Endothelial cell of umbilical vein (primary cell): ENCODE measurements at regions not wholly inside any gene's neighbourhood (a gene's known extent, or its start where the extent isn't known, plus 50 kb on each side); places are given as distances from the start of the nearest gene placed in this dataset.

Experiments used
- BruUV-seq: library from RNA; stranded (reverse); fragments of 400-500 nt; replicated peaks from 2 replicates; lab custom pipeline; 2021; lab: Mats Ljungman, UMichigan
- CTCF ChIA-PET: fragments of 300-600, 350-600 bp; sonication (Branson Sonifier 250); formaldehyde crosslinking; loops from one replicate; lab custom pipeline; 2021; ENCODE audit warnings: antibody characterized with exemption, inconsistent platforms; lab: Charles Lee
- POLR2A ChIA-PET: fragments of 300-600, 350-600 bp; sonication (Branson Sonifier 250); formaldehyde crosslinking; loops from one replicate; lab custom pipeline; 2021; ENCODE audit warnings: antibody characterized with exemption, inconsistent platforms; lab: Charles Lee
- DNase-seq: peaks from one replicate; pipeline ENCODE4 v3.0.0-alpha.2; 2011; ENCODE audit warnings: low read depth, low spot score
- FAIRE-seq: peaks from 2 replicates; lab custom pipeline; 2011; peaks lifted over from hg19 to GRCh38; lab: Jason Lieb, UNC
- H2AFZ ChIP-seq: 2 replicates; pipeline ENCODE4 v1.6.0; 2012; ENCODE audit warnings: low read depth, low read length, control low read depth, inconsistent platforms
- H3K27ac ChIP-seq: 2 replicates; pipeline ENCODE4 v1.5.1; 2011; ENCODE audit warnings: low read depth, mild to moderate bottlenecking, control low read depth, low read length, moderate library complexity; ENCODE audit not compliant: insufficient read depth
- H3K27me3 ChIP-seq, 2 experiments: 2 replicates each; pipeline versions ENCODE4 v1.6.0 to v1.6.1; 2011; ENCODE audit warnings: low read length in 2 of 2, mixed read lengths in 1 of 2; ENCODE audit not compliant: control insufficient read depth in 2 of 2, insufficient read depth in 2 of 2
- H3K36me3 ChIP-seq, 2 experiments: 2 replicates in 1 of 2; 3 replicates in 1 of 2; pipeline ENCODE4 v1.5.1; 2011; ENCODE audit warnings: low read length in 2 of 2, mild to moderate bottlenecking in 1 of 2, moderate library complexity in 1 of 2; ENCODE audit not compliant: control insufficient read depth in 2 of 2, insufficient read depth in 2 of 2; ENCODE audit errors: extremely low read depth in 1 of 2
- H3K4me1 ChIP-seq: 3 replicates; pipeline ENCODE4 v1.5.1; 2011; ENCODE audit warnings: mild to moderate bottlenecking, low read length; ENCODE audit not compliant: control insufficient read depth, insufficient read depth; ENCODE audit errors: extremely low read depth
- H3K4me2 ChIP-seq: 2 replicates; pipeline ENCODE4 v1.6.1; 2011; ENCODE audit warnings: low read length, control low read depth, mixed read lengths; ENCODE audit not compliant: insufficient read depth
- H3K4me3 ChIP-seq, 3 experiments: fragments of 200-600 bp in 1 of 3; sonication (generic), shearing (Covaris generic) in 1 of 3; replicated peaks in 1 of 3; 2 replicates each; pipeline ENCODE4 v1.5.1; 2011 to 2016; ENCODE audit warnings: control low read depth in 3 of 3, low read length in 3 of 3, mild to moderate bottlenecking in 2 of 3, inconsistent platforms in 1 of 3, low read depth in 1 of 3, moderate library complexity in 1 of 3; ENCODE audit not compliant: insufficient read depth in 1 of 3
- H3K79me2 ChIP-seq: 2 replicates; pipeline ENCODE4 v1.6.0; 2012; ENCODE audit warnings: low read length, inconsistent platforms; ENCODE audit not compliant: control insufficient read depth, insufficient read depth
- H3K9ac ChIP-seq: replicated peaks from 2 replicates; pipeline ENCODE3; 2011; ENCODE audit warnings: low read length, control low read depth; ENCODE audit not compliant: insufficient read depth; ENCODE audit errors: extremely low read depth
- H3K9me1 ChIP-seq: replicated peaks from 3 replicates; pipeline ENCODE4 v1.6.0; 2011; ENCODE audit warnings: mild to moderate bottlenecking, low read length; ENCODE audit not compliant: control insufficient read depth, insufficient read depth; ENCODE audit errors: extremely low read depth
- H3K9me3 ChIP-seq: replicated peaks from 2 replicates; pipeline ENCODE4 v1.5.1; 2012; ENCODE audit warnings: low read length, inconsistent platforms; ENCODE audit not compliant: control insufficient read depth, insufficient read depth
- H4K20me1 ChIP-seq: replicated peaks from 2 replicates; pipeline ENCODE3; 2011; ENCODE audit warnings: mild to moderate bottlenecking, low read length; ENCODE audit not compliant: control insufficient read depth, insufficient read depth; ENCODE audit errors: extremely low read depth
- EZH2 ChIP-seq: IDR thresholded peaks from 2 replicates; pipeline ENCODE4 v1.6.1; 2012; ENCODE audit warnings: borderline replicate concordance, low read depth, mild to moderate bottlenecking, moderate library complexity, low read length, inconsistent platforms; ENCODE audit not compliant: severe bottlenecking
- FOS ChIP-seq: IDR thresholded peaks from 2 replicates; pipeline ENCODE4 v1.6.1; 2011; ENCODE audit warnings: mild to moderate bottlenecking, low read length, moderate library complexity, borderline replicate concordance; ENCODE audit not compliant: insufficient read depth
- GATA2 ChIP-seq: IDR thresholded peaks from 2 replicates; pipeline ENCODE4 v1.7.0; 2011; ENCODE audit warnings: low read depth, mild to moderate bottlenecking, moderate library complexity, mixed read lengths, low read length; ENCODE audit not compliant: insufficient read length, insufficient read depth
- JUN ChIP-seq: IDR thresholded peaks from 2 replicates; pipeline ENCODE4 v1.6.1; 2011; ENCODE audit warnings: borderline replicate concordance, low read depth; ENCODE audit not compliant: insufficient read length, insufficient read depth
- MAX ChIP-seq: IDR thresholded peaks from 2 replicates; pipeline ENCODE4 v1.6.1; 2011; ENCODE audit not compliant: insufficient read depth, insufficient read length
- MYC ChIP-seq: IDR thresholded peaks from one replicate; pipeline ENCODE4 v1.6.1; 2011; ENCODE audit warnings: mild to moderate bottlenecking, low read depth, low read length
- POLR2A ChIP-seq: IDR thresholded peaks from 2 replicates; pipeline ENCODE4 v1.6.1; 2012; ENCODE audit warnings: low read depth, mild to moderate bottlenecking, control low read depth, low read length
- POLR2AphosphoS5 ChIP-seq: IDR thresholded peaks from 2 replicates; pipeline ENCODE4 v1.6.1; 2012; ENCODE audit warnings: low read depth, mild to moderate bottlenecking, control low read depth, low read length, moderate library complexity; ENCODE audit not compliant: insufficient read depth
- dilution Hi-C: fragments of 300-500 bp; cut with MboI; formaldehyde crosslinking; loops from one replicate; pipeline ENCODE4 v1.15.0; 2019; ENCODE audit warnings: low sequenced_read_pairs; ENCODE audit not compliant: extremely low pct_ligation_motif_present
- intact Hi-C: fragments of 100-400 bp; cut with micrococcal nuclease; formaldehyde crosslinking; loops from one replicate; pipeline ENCODE4 v1.10.0; 2022

GRCh38 chr6:146892613-146893401 lies 294.0 kb downstream of the ADGB start:
- dilution Hi-C loops, result no loop called here

GRCh38 chr6:146893690-146894089 lies 294.9 kb downstream of the ADGB start:
- Histone ChIP-seq H3K9me3 (no peaks in the 10 kb centered on the region), H3K36me3 (no peaks in the 10 kb centered on the region), H3K9ac (no peak overlapping the region), H3K27me3 (no peaks in the 10 kb centered on the region), H3K4me1 (peaks cover 11% of the 10 kb centered on the region), H3K27ac (no peak overlapping the region), H3K79me2 (no peaks in the 10 kb centered on the region), H3K9me1 (no peaks in the 10 kb centered on the region), H3K4me2 (no peak overlapping the region), H4K20me1 (no peaks in the 10 kb centered on the region), H3K4me3 (no peak overlapping the region), H2AFZ (no peak overlapping the region)
- no peak for TF ChIP-seq EZH2
- TF ChIP-seq MYC, result no peak
- TF ChIP-seq MAX, result no peak
- TF ChIP-seq FOS, result no peak
- no peak for TF ChIP-seq GATA2
- FAIRE-seq (no peak), DNase-seq (no peak)
- ChIA-PET CTCF (no interaction called here), POLR2A (no interaction called here)
- dilution Hi-C loops, result no loop called here
- intact Hi-C loops, result no loop called here
- BruUV-seq, result no TSS peak

More at GRCh38 chr6:146892613-146893401, 294.0 kb downstream of the ADGB start:
- H3K27me3 ChIP-seq, result no peaks in the 10 kb centered on the region
- peak; percentile 26 for TF ChIP-seq POLR2AphosphoS5
- no peak for TF ChIP-seq POLR2A
- peak; percentile 50 for TF ChIP-seq JUN
- TF ChIP-seq FOS, result peak; percentile 88
- TF ChIP-seq GATA2, result peak; percentile 51
- no peak overlapping the region for H3K9ac ChIP-seq
- peak overlapping the region; percentile 9 for H3K4me2 ChIP-seq
- no peaks in the 10 kb centered on the region for H3K9me3 ChIP-seq
- intact Hi-C loops, result loop anchor here (1.0 kb wide), 1 partner anchor 21 kb away; no protein-coding TSS in a partner anchor
- H3K36me3 ChIP-seq, result no peaks in the 10 kb centered on the region
- no peak overlapping the region for H2AFZ ChIP-seq
- ChIA-PET CTCF (interaction anchor here (0.5 to 1.5 kb wide), 4 partner anchors 13 to 98 kb away, joined by 3 to 5 read pairs (median 4); no protein-coding TSS in a partner anchor), POLR2A (no interaction called here)
- H3K27ac ChIP-seq, result no peak overlapping the region
- peak; percentile 84 for FAIRE-seq
- no peaks in the 10 kb centered on the region for H3K9me1 ChIP-seq
- no peaks in the 10 kb centered on the region for H3K79me2 ChIP-seq
- no TSS peak for BruUV-seq
- peaks cover 11% of the 10 kb centered on the region for H3K4me1 ChIP-seq
- no peaks in the 10 kb centered on the region for H4K20me1 ChIP-seq
- no peak overlapping the region for H3K4me3 ChIP-seq
- peak; percentile 82 for DNase-seq
